OCI-LY3 (cell line): ENCODE measurements at regions not wholly inside any gene's neighbourhood (a gene's known extent, or its start where the extent isn't known, plus 50 kb on each side); places are given as distances from the start of the nearest gene placed in this dataset.

ENCODE experiments used
- H2AFZ ChIP-seq: fragments of 200-600, 300-600 bp; shearing (Covaris generic); 2 replicates; pipeline ENCODE4 v1.6.0; 2014; ENCODE audit warnings: antibody characterized with exemption, low read depth, low read length
- H3K27ac ChIP-seq: fragments of 200-600, 300-600 bp; sonication (generic); 2 replicates; pipeline ENCODE4 v1.5.1; 2014; ENCODE audit warnings: mild to moderate bottlenecking, low read length, moderate library complexity, mixed read lengths
- H3K27me3 ChIP-seq: fragments of 200-600, 300-600 bp; sonication (generic); 2 replicates; pipeline ENCODE4 v1.6.1; 2014; ENCODE audit warnings: low read depth, low read length, mixed read lengths
- H3K36me3 ChIP-seq: fragments of 200-600, 300-600 bp; sonication (generic); replicated peaks from 2 replicates; pipeline ENCODE3; 2014; ENCODE audit warnings: low read depth, low read length, mixed read lengths
- H3K4me1 ChIP-seq: fragments of 300-600, 200-600 bp; sonication (generic); 2 replicates; pipeline ENCODE4 v1.6.1; 2014; ENCODE audit warnings: low read length, mixed read lengths
- H3K4me2 ChIP-seq: fragments of 200-600, 300-600 bp; sonication (generic); 2 replicates; pipeline ENCODE4 v1.6.1; 2014; ENCODE audit warnings: low read length, mixed read lengths
- H3K4me3 ChIP-seq: fragments of 300-600, 200-600 bp; sonication (generic); 2 replicates; pipeline ENCODE4 v1.5.1; 2014; ENCODE audit warnings: antibody characterized with exemption, mild to moderate bottlenecking, low read length, moderate library complexity
- H3K79me2 ChIP-seq: fragments of 300-600, 200-600 bp; shearing (Covaris generic); 2 replicates; pipeline ENCODE4 v1.6.1; 2014; ENCODE audit warnings: mild to moderate bottlenecking, low read length, mixed read lengths
- H3K9ac ChIP-seq: fragments of 300-600, 200-600 bp; shearing (Covaris generic); 2 replicates; pipeline ENCODE4 v1.6.0; 2014; ENCODE audit warnings: mild to moderate bottlenecking, low read length, moderate library complexity
- H3K9me3 ChIP-seq: fragments of 200-600, 300-600 bp; shearing (Covaris generic); 2 replicates; pipeline ENCODE4 v1.6.1; 2014; ENCODE audit warnings: low read length, mixed read lengths; ENCODE audit not compliant: insufficient read depth
- H4K20me1 ChIP-seq: fragments of 200-600, 300-600 bp; sonication (generic); 2 replicates; pipeline ENCODE4 v1.6.1; 2016; ENCODE audit warnings: low read length, mixed read lengths; ENCODE audit not compliant: insufficient read depth
- CTCF ChIP-seq: fragments of 200-600, 300-600 bp; sonication (generic); IDR thresholded peaks from 2 replicates; pipeline ENCODE4 v1.5.1; 2014; ENCODE audit warnings: antibody characterized with exemption, low read length, low read depth
- EZH2phosphoT487 ChIP-seq: fragments of 200-600 bp; shearing (Covaris generic); IDR thresholded peaks from 2 replicates; pipeline ENCODE4 v1.6.1; 2018; ENCODE audit warnings: antibody characterized with exemption, mixed run types, low read depth

GRCh38 chr16:49193596-49193995, 88.0 kb downstream of the CBLN1 start:
- H3K36me3 ChIP-seq, result no peaks in the 10 kb centered on the region
- no peak overlapping the region for H3K9ac ChIP-seq
- no peak overlapping the region for H2AFZ ChIP-seq
- TF ChIP-seq CTCF, result no peak
- TF ChIP-seq EZH2phosphoT487, result no peak
- no peak overlapping the region for H3K4me3 ChIP-seq
- no peak overlapping the region for H3K4me2 ChIP-seq
- no peak overlapping the region for H3K27ac ChIP-seq
- no peaks in the 10 kb centered on the region for H3K9me3 ChIP-seq
- no peaks in the 10 kb centered on the region for H4K20me1 ChIP-seq
- H3K4me1 ChIP-seq, result 0 out of 2 replicates have a peak, but pooled peaks cover 2% of the 10 kb centered on the region
- no peaks in the 10 kb centered on the region for H3K79me2 ChIP-seq
- H3K27me3 ChIP-seq, result no peaks in the 10 kb centered on the region

GRCh38 chr16:49189286-49189685, 92.4 kb downstream of the CBLN1 start:
- H3K4me3 ChIP-seq, result no peak overlapping the region
- H3K79me2 ChIP-seq, result no peaks in the 10 kb centered on the region
- no peaks in the 10 kb centered on the region for H3K9me3 ChIP-seq
- H4K20me1 ChIP-seq, result no peaks in the 10 kb centered on the region
- H3K4me1 ChIP-seq, result 0 out of 2 replicates have a peak, but pooled peaks cover 2% of the 10 kb centered on the region
- H2AFZ ChIP-seq, result no peak overlapping the region
- no peaks in the 10 kb centered on the region for H3K27me3 ChIP-seq
- TF ChIP-seq CTCF (no peak), EZH2phosphoT487 (no peak)
- no peak overlapping the region for H3K9ac ChIP-seq
- no peaks in the 10 kb centered on the region for H3K36me3 ChIP-seq
- no peak overlapping the region for H3K27ac ChIP-seq
- no peak overlapping the region for H3K4me2 ChIP-seq

GRCh38 chr16:49183911-49184310, 97.7 kb downstream of the CBLN1 start:
- Histone ChIP-seq H3K79me2 (no peaks in the 10 kb centered on the region), H3K9me3 (no peaks in the 10 kb centered on the region), H3K4me2 (no peak overlapping the region), H3K4me1 (no peaks in the 10 kb centered on the region), H3K36me3 (no peaks in the 10 kb centered on the region), H3K4me3 (no peak overlapping the region), H2AFZ (no peak overlapping the region), H3K9ac (no peak overlapping the region), H3K27ac (no peak overlapping the region), H4K20me1 (no peaks in the 10 kb centered on the region), H3K27me3 (peaks cover 4% of the 10 kb centered on the region; the same call in 1 of the 2 replicates)
- TF ChIP-seq CTCF (peak; percentile 47), EZH2phosphoT487 (no peak)

- Histone ChIP-seq H3K36me3 (no peaks in the 10 kb centered on the region), H3K27ac (no peak overlapping the region), H3K27me3 (peaks cover 4% of the 10 kb centered on the region; the same call in 1 of the 2 replicates), H3K4me3 (no peak overlapping the region), H3K9me3 (no peaks in the 10 kb centered on the region), H3K9ac (no peak overlapping the region), H2AFZ (no peak overlapping the region), H4K20me1 (no peaks in the 10 kb centered on the region), H3K4me2 (no peak overlapping the region), H3K79me2 (no peaks in the 10 kb centered on the region), H3K4me1 (no peaks in the 10 kb centered on the region)
- TF ChIP-seq CTCF (no peak), EZH2phosphoT487 (no peak)
Observed at GRCh38 chr16:49181791-49182518, 99.7 kb downstream of the CBLN1 start.
